ENCODE measurements at regions not wholly inside any gene's neighbourhood (a gene's known extent, or its start where the extent isn't known, plus 50 kb on each side); places are given as distances from the start of the nearest gene placed in this dataset.

DNA sequence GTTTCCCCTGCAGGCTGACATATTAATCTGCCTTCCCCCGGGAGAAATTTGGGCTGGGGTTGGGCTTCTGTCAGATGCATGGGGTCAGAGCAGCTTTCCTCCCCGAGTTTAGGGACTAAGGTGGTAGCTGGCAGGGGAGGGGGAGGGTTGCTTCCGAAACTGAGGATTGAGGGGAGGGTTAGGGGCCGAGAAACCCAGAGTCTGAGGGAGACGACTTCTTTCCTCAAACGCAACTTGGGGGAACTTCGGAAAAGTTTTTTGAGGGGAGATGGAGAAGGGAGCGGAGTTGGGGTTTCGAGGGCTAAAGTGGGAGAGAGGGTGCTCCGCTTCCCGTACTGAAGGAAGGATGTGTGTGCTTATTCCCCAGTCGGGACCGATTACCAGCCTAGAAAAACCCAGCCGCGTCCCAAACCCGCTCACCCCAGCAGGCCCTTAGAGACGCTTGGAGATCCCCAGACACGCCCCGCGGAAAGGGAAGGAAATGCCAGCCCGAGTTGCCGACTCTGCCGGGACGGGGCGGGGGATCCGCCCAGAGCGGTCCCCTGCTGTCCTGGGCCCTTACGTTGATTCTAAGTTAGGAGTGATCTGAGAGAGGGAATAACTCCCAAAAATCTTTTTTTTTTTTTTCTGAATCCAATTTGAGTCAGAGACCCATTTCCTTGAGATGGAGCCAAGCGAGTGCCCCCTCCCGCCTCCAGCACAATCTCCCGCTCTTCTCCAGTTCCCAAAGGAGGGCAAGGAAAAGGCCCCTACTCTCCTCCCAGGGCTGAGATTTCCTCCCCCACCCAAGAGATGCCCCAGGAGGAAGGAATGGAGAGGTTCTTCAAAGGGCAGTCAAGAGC, 61.9 kb downstream of the SMUG1 start:
- CTCF ChIA-PET, result no interaction called here
- Histone ChIP-seq H3K27me3 (ENCODE audit: control insufficient read depth, insufficient read depth, low read length) (peaks cover 4% of the 10 kb centered on the region; the same call in 1 of the 2 replicates), H3K4me3 (ENCODE audit: low read depth, low read length) (peak overlapping the region; percentile 51), H3K36me3 (ENCODE audit: control insufficient read depth, insufficient read depth, low read length) (no peaks in the 10 kb centered on the region; the same call in 1 of the 2 replicates)
- TF ChIP-seq, protein P1, sequence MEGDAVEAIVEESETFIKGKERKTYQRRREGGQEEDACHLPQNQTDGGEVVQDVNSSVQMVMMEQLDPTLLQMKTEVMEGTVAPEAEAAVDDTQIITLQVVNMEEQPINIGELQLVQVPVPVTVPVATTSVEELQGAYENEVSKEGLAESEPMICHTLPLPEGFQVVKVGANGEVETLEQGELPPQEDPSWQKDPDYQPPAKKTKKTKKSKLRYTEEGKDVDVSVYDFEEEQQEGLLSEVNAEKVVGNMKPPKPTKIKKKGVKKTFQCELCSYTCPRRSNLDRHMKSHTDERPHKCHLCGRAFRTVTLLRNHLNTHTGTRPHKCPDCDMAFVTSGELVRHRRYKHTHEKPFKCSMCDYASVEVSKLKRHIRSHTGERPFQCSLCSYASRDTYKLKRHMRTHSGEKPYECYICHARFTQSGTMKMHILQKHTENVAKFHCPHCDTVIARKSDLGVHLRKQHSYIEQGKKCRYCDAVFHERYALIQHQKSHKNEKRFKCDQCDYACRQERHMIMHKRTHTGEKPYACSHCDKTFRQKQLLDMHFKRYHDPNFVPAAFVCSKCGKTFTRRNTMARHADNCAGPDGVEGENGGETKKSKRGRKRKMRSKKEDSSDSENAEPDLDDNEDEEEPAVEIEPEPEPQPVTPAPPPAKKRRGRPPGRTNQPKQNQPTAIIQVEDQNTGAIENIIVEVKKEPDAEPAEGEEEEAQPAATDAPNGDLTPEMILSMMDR (IDR thresholded peaks at IDR 0.05; ENCODE audit: insufficient read depth, low read depth, low read length), result no peak
- no peak for DNase-seq (ENCODE audit: low read depth)
- POLR2A ChIA-PET, result no interaction called here

DNA sequence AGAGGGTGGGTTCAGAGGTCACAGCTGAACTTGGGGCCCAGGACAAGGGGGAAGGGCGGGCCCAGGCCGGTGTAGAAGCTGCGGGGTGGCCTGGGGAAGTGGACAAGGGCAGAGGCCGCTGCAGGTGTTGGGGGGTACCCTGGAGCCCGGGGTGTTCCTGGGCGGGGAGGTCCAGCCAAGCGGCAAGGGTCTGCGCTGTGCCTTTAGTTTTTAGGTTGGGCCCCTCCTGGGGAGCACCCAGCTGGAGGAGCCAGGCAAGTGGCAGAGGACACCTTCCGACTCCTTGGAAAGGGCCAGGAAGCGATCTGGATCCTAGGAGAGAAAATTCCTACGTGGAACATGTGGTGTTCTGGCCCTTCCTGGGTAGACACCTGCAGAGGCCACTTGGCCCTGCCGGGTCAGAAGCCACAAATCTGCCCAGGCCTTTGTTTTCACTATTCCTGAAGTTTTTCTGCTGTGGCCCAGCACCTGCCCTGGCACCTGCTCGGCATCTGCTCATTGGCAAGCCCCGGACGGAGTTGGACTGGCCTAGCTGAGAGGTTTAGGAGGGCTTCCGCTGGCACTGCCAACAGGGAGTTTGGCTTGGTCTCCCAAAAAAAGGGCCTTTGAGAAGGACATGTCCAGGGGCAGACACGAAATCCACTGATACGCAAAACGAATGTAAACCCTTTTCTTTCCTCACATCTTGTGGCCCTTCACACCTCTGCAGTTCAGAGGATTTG, 61.1 kb downstream of the SMUG1 start:
- ChIA-PET POLR2A (no interaction called here), CTCF (no interaction called here)
- no peak for DNase-seq (ENCODE audit: low read depth)
- H3K4me3 ChIP-seq (ENCODE audit: low read depth, low read length), result peak overlapping the region; percentile 51
- no peaks in the 10 kb centered on the region; the same call in 1 of the 2 replicates for H3K36me3 ChIP-seq (ENCODE audit: control insufficient read depth, insufficient read depth, low read length)
- peaks cover 4% of the 10 kb centered on the region; the same call in 1 of the 2 replicates for H3K27me3 ChIP-seq (ENCODE audit: control insufficient read depth, insufficient read depth, low read length)
- TF ChIP-seq, protein P1 (IDR thresholded peaks at IDR 0.05; ENCODE audit: insufficient read depth, low read depth, low read length), result no peak

DNA sequence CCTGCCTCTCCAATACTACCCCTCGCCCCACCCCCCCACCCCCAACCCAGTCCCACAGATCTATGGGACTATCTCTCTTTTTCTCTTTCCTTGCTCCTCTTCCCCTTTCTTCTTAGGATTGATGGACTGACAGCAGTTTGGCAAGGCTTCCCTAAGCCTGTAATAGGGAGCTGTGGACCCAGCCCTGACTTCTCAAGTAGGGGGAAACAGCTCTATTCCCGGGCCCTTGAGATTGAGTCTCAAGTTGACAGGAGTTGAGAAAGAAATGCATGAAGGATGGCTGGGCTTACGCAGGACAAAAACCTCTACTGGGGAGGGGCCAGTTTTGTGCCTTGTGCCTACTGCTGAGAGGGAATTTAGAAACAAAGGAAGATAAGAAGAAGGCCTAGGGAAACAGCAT, 60.4 kb downstream of the SMUG1 start:
- POLR2A ChIA-PET, result no interaction called here
- TF ChIP-seq, protein P1 (IDR thresholded peaks at IDR 0.05; ENCODE audit: insufficient read depth, low read depth, low read length), result no peak
- Histone ChIP-seq H3K36me3 (ENCODE audit: control insufficient read depth, insufficient read depth, low read length) (no peaks in the 10 kb centered on the region; the same call in 1 of the 2 replicates), H3K27me3 (ENCODE audit: control insufficient read depth, insufficient read depth, low read length) (peaks cover 4% of the 10 kb centered on the region; the same call in 1 of the 2 replicates), H3K4me3 (ENCODE audit: low read depth, low read length) (no peak overlapping the region)
- no peak for DNase-seq (ENCODE audit: low read depth)
- CTCF ChIA-PET, result interaction anchor here (0.7 kb wide), 1 partner anchor 33 kb away, joined by 4 read pairs; no protein-coding TSS in a partner anchor

- ChIA-PET CTCF (interaction anchor here (0.7 kb wide), 1 partner anchor 32 kb away, joined by 4 read pairs; no protein-coding TSS in a partner anchor), POLR2A (no interaction called here)
- no peak overlapping the region for H3K4me3 ChIP-seq (ENCODE audit: low read depth, low read length)
- no peaks in the 10 kb centered on the region; the same call in 1 of the 2 replicates for H3K36me3 ChIP-seq (ENCODE audit: control insufficient read depth, insufficient read depth, low read length)
- TF ChIP-seq, protein P1 (IDR thresholded peaks at IDR 0.05; ENCODE audit: insufficient read depth, low read depth, low read length), result no peak
- peaks cover 4% of the 10 kb centered on the region; the same call in 1 of the 2 replicates for H3K27me3 ChIP-seq (ENCODE audit: control insufficient read depth, insufficient read depth, low read length)
- DNase-seq (ENCODE audit: low read depth), result no peak
Measured at GRCh38 chr12:54129028-54129903, 59.5 kb downstream of the SMUG1 start.
